HG02642 (cell line): ENCODE measurements at regions not wholly inside any gene's neighbourhood (a gene's known extent, or its start where the extent isn't known, plus 50 kb on each side); places are given as distances from the start of the nearest gene placed in this dataset.
A peak's percentile ranks its signal among the peaks of the same experiment; 100 is the strongest.
"Not testable (repeated sequence)": the region's sequence is repeated elsewhere in the genome, so short reads cannot be mapped to it uniquely, and the experiment has no call there.

Experiments
- ATAC-seq: cut with Tn5 transposase; IDR thresholded peaks from one replicate; pipeline ENCODE4 v1.9.1; 2021; ENCODE audit warnings: mild to moderate bottlenecking; ENCODE audit not compliant: unreplicated experiment, poor library complexity

- not testable (repeated sequence) for ATAC-seq
These were observed 1430.4 kb downstream of the TSPY10 start for GRCh38 chrY:10958122-10958521.

- ATAC-seq, result no peak
These were observed 1445.7 kb downstream of the TSPY10 start for GRCh38 chrY:10973422-10973821.

GRCh38 chrY:10986655-10987054 lies 1459.0 kb downstream of the TSPY10 start:
- ATAC-seq, result no peak

- ATAC-seq, result peak; percentile 42
These were observed 1459.9 kb downstream of the TSPY10 start for GRCh38 chrY:10987626-10988025.

GRCh38 chrY:10993955-10994354 lies 1466.3 kb downstream of the TSPY10 start:
- ATAC-seq, result no peak

- not testable (repeated sequence) for ATAC-seq
These were observed 1472.0 kb downstream of the TSPY10 start for GRCh38 chrY:10999715-11000114.

GRCh38 chrY:11014229-11014628 lies 1486.5 kb downstream of the TSPY10 start:
- not testable (repeated sequence) for ATAC-seq

GRCh38 chrY:11022734-11023133 lies 1495.1 kb downstream of the TSPY10 start:
- ATAC-seq, result no peak

GRCh38 chrY:11044234-11044883 lies 1516.7 kb downstream of the TSPY10 start:
- no peak for ATAC-seq

- ATAC-seq, result no peak
These were observed 1535.8 kb downstream of the TSPY10 start for GRCh38 chrY:11063486-11063885.

GRCh38 chrY:11063960-11064359 lies 1536.3 kb downstream of the TSPY10 start:
- no peak for ATAC-seq

- no peak for ATAC-seq
These were observed 1536.7 kb downstream of the TSPY10 start for GRCh38 chrY:11064376-11064775.

GRCh38 chrY:11069271-11069670 lies 1541.6 kb downstream of the TSPY10 start:
- ATAC-seq, result no peak

GRCh38 chrY:11070250-11071113 lies 1542.8 kb downstream of the TSPY10 start:
- ATAC-seq, result no peak

- ATAC-seq, result not testable (repeated sequence)
These were observed 1558.1 kb downstream of the TSPY10 start for GRCh38 chrY:11085801-11086200.

GRCh38 chrY:11097498-11097897 lies 1569.8 kb downstream of the TSPY10 start:
- ATAC-seq, result not testable (repeated sequence)

GRCh38 chrY:11098419-11098818 lies 1570.7 kb downstream of the TSPY10 start:
- ATAC-seq, result not testable (repeated sequence)

GRCh38 chrY:11099004-11099403 lies 1571.3 kb downstream of the TSPY10 start:
- ATAC-seq, result no peak

GRCh38 chrY:11100472-11100871 lies 1572.8 kb downstream of the TSPY10 start:
- ATAC-seq, result not testable (repeated sequence)

GRCh38 chrY:11102987-11103386 lies 1575.3 kb downstream of the TSPY10 start:
- ATAC-seq, result not testable (repeated sequence)

GRCh38 chrY:11107127-11107918 lies 1579.6 kb downstream of the TSPY10 start:
- not testable (repeated sequence) for ATAC-seq
